Left ventricle myocardium superior (tissue), 1 donor: ENCODE measurements at regions not wholly inside any gene's neighbourhood (a gene's known extent, or its start where the extent isn't known, plus 50 kb on each side); places are given as distances from the start of the nearest gene placed in this dataset.
A peak's percentile ranks its signal among the peaks of the same experiment; 100 is the strongest.
"Not testable (repeated sequence)": the region's sequence is repeated elsewhere in the genome, so short reads cannot be mapped to it uniquely, and the experiment has no call there.

Experiments
- ATAC-seq: fragments of 200-7000 bp; cut with Tn5 transposase; one replicate; pipeline ENCODE4 v1.9.1; 2020; ENCODE audit warnings: mild to moderate bottlenecking, moderate library complexity
- DNase-seq: peaks from one replicate; pipeline ENCODE4 v3.0.0-alpha.2; 2020
- intact Hi-C: fragments of 100-400 bp; cut with micrococcal nuclease; formaldehyde crosslinking; loops from one replicate; pipeline ENCODE4 v1.11.0; 2022
- donor health status: DM: no; HTN: yes; CAD: no; lungs with severe emphysema.

GRCh38 chr10:61818251-61818650 is 83.2 kb upstream of the ARID5B start:
- ATAC-seq: not testable (repeated sequence)

GRCh38 chr10:61819208-61819607 is 82.3 kb upstream of the ARID5B start:
- intact Hi-C loops: no loop called here
- DNase-seq (no peak), ATAC-seq (no peak)

More at GRCh38 chr10:61818251-61818650, 83.2 kb upstream of the ARID5B start:
- DNase-seq, intact Hi-C loops: not testable (repeated sequence)

GRCh38 chr10:61821153-61821552 is 80.3 kb upstream of the ARID5B start:
- intact Hi-C loops: no loop called here
- no peak for DNase-seq
- ATAC-seq: no peak

- DNase-seq (no peak), ATAC-seq (no peak)
- intact Hi-C loops: no loop called here
These were observed 79.8 kb upstream of the ARID5B start for GRCh38 chr10:61821693-61822092.

- intact Hi-C loops: no loop called here
- ATAC-seq (no peak), DNase-seq (no peak)
These were observed 79.4 kb upstream of the ARID5B start for GRCh38 chr10:61822096-61822495.

GRCh38 chr10:61822781-61823230 is 78.7 kb upstream of the ARID5B start:
- ATAC-seq (no peak), DNase-seq (no peak)
- intact Hi-C loops: no loop called here

- no peak for ATAC-seq
- intact Hi-C loops: no loop called here
- no peak for DNase-seq
These were observed 76.5 kb upstream of the ARID5B start for GRCh38 chr10:61825001-61825400.

GRCh38 chr10:61825628-61826027 is 75.9 kb upstream of the ARID5B start:
- ATAC-seq (no peak), DNase-seq (no peak)
- intact Hi-C loops: no loop called here

GRCh38 chr10:61828034-61828433 is 73.5 kb upstream of the ARID5B start:
- no peak for DNase-seq
- intact Hi-C loops: no loop called here

GRCh38 chr10:61828788-61829187 is 72.7 kb upstream of the ARID5B start:
- intact Hi-C loops: no loop called here
- DNase-seq (no peak), ATAC-seq (no peak)

More at GRCh38 chr10:61828034-61828433, 73.5 kb upstream of the ARID5B start:
- ATAC-seq: no peak

GRCh38 chr10:61830072-61830845 is 71.2 kb upstream of the ARID5B start:
- intact Hi-C loops: no loop called here

GRCh38 chr10:61830846-61831273 is 70.6 kb upstream of the ARID5B start:
- ATAC-seq: no peak
- intact Hi-C loops: no loop called here
- DNase-seq: no peak

More at GRCh38 chr10:61830072-61830845, 71.2 kb upstream of the ARID5B start:
- ATAC-seq (peak; percentile 57), DNase-seq (no peak)

GRCh38 chr10:61832866-61833481 is 68.5 kb upstream of the ARID5B start:
- ATAC-seq: no peak
- intact Hi-C loops: no loop called here

GRCh38 chr10:61834519-61834918 is 67.0 kb upstream of the ARID5B start:
- ATAC-seq (no peak), DNase-seq (no peak)
- intact Hi-C loops: no loop called here

More at GRCh38 chr10:61832866-61833481, 68.5 kb upstream of the ARID5B start:
- DNase-seq: no peak

GRCh38 chr10:61835069-61835945 is 66.2 kb upstream of the ARID5B start:
- DNase-seq (no peak), ATAC-seq (peak; percentile 40)
- intact Hi-C loops: no loop called here

GRCh38 chr10:61835946-61836887 is 65.3 kb upstream of the ARID5B start:
- intact Hi-C loops: no loop called here
- ATAC-seq (no peak), DNase-seq (no peak)

GRCh38 chr10:61836888-61837754 is 64.4 kb upstream of the ARID5B start:
- intact Hi-C loops: no loop called here
- ATAC-seq (no peak), DNase-seq (no peak)

- DNase-seq: no peak
- no peak for ATAC-seq
- intact Hi-C loops: no loop called here
These were observed 63.7 kb upstream of the ARID5B start for GRCh38 chr10:61837755-61838171.
